GM12875 (cell line): ENCODE measurements at regions not wholly inside any gene's neighbourhood (a gene's known extent, or its start where the extent isn't known, plus 50 kb on each side); places are given as distances from the start of the nearest gene placed in this dataset.
"Not testable (repeated sequence)": the region's sequence is repeated elsewhere in the genome, so short reads cannot be mapped to it uniquely, and the experiment has no call there.

Experiments
- H3K4me3 ChIP-seq: one replicate; pipeline ENCODE4 v1.5.1; 2011; ENCODE audit warnings: low read depth, low read length, control low read depth
- CTCF ChIP-seq: IDR thresholded peaks from 2 replicates; pipeline ENCODE4 v1.5.1; 2011; ENCODE audit warnings: low read depth, mild to moderate bottlenecking, control low read depth, inconsistent platforms, low read length, moderate library complexity, borderline replicate concordance; ENCODE audit not compliant: insufficient read depth

DNA sequence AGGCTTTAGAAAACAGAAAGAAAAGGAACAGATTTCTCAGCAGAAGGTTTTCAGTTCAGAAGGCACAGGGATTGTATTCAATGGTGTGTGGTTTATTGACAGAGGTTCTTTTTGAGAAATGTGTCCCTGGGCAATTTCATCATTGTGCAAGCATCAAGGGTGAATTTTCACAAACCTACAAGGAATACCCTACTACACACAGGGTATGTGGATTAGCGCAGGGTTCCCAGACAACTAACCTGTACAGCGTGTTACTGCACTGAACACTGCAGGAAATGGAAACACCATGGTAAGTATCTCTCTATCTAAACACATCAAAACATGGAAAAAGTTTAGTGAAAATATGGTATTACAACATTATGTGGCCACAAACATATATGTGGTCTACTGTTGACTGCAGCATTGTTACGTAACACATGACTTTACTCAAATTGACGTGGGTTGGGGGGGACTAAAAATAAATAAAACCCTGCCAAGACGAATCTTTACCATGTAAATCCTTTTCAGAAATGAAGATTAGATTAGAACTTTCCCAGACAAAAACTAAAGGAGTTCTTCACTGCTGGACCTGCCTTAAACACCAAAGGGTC, 893.1 kb downstream of the TMEM121 start:
- TF ChIP-seq CTCF, result no peak
- H3K4me3 ChIP-seq, result no peak overlapping the region

GRCh38 chr14:106421431-106422033, 895.1 kb downstream of the TMEM121 start:
- not testable (repeated sequence) for H3K4me3 ChIP-seq
- TF ChIP-seq CTCF, result peak; percentile 78

DNA sequence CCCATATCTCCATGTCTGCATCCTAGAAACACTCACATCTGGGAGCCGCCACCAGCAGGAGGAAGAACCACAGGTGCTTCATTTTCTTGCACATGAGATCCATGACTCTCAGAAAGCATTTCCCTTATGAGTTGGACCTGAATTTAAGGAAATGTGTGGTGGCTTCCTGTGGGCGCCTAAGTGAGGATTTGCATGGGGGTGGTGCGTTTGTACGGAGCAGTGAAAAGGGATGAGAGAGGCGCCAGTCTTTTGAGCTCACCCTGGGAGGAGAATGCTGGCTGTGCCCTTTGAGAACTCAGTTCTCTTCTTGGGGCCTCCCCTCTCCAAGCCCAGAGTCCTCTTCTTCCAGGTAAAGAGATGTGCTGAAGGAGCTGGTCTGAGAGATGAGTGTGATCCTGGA, 895.7 kb downstream of the TMEM121 start:
- no peak for TF ChIP-seq CTCF
- no peak overlapping the region for H3K4me3 ChIP-seq

DNA sequence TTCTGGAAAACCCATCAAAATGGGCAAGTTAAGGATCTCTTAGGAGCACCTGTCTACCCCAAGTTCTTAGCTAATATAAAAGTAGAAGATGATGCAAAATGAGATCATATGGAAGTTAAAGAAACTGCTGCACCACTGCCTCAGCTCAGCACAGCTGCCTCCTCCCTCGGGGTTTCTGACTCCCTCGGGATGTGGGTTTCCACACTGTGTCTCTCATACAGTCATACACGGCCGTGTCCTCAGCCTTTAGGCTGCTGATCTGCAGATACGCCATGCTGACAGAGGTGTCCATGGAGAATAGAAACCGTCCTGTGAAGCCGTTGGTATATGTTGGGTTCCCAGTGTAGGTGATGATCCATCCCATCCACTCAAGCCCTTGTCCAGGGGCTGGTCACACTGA, 898.8 kb downstream of the TMEM121 start:
- H3K4me3 ChIP-seq, result not testable (repeated sequence)

DNA sequence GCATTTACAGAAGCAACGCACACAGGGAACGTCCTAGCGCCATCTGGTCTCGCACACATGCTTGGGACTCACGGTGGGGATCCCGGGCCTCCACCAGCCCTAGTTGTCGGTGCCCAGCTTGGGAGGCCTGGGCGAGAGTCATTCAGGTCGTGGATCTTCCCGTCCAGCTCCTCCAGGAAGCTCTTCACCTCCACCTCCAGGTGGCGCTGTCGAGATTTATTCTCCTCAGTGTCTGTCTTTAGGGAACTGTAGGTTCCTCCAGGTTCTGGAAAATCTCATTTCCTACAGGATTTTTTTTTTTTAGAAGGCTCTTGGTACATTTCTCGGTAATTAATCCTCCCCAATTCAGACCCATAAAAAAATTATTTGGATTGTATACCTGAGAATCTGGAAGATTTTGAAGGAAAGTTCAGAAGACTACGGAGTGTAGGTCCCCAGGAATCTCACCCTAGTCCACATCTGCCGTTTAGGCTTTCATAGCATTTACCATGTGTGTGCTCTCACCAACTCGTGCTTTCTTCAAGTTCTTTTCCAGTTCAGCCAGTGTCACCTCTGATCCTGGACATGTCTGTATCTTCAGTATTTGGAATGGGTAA, 910.0 kb downstream of the TMEM121 start:
- H3K4me3 ChIP-seq, result no peak overlapping the region

GRCh38 chr14:106442857-106443256, 916.5 kb downstream of the TMEM121 start:
- TF ChIP-seq CTCF, result peak; percentile 72
- H3K4me3 ChIP-seq, result no peak overlapping the region

More for the DNA sequence above, 910.0 kb downstream of the TMEM121 start:
- TF ChIP-seq CTCF, result peak; percentile 61

DNA sequence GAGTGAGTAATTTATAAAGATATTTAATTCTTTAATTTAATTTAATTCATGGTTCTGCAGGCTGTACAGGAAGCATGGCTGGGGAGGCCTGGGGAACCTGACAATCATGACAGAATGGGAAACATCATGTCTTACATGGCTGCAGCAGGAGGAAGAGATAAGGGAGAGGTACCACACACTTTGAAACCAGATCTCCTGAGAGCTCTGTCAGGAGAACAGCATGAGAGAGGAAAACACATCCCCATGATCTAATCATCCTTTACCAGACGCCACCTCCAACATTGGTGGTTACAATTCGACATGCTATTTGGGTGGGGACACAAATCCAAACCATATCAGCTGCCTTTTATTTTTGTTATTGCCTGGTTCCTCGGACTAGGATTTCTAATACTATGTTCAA, 928.6 kb downstream of the TMEM121 start:
- TF ChIP-seq CTCF, result no peak
- no peak overlapping the region for H3K4me3 ChIP-seq
